ENCODE measurements at regions not wholly inside any gene's neighbourhood (a gene's known extent, or its start where the extent isn't known, plus 50 kb on each side); places are given as distances from the start of the nearest gene placed in this dataset.
"Not testable (repeated sequence)": the region's sequence is repeated elsewhere in the genome, so short reads cannot be mapped to it uniquely, and the experiment has no call there.

DNA sequence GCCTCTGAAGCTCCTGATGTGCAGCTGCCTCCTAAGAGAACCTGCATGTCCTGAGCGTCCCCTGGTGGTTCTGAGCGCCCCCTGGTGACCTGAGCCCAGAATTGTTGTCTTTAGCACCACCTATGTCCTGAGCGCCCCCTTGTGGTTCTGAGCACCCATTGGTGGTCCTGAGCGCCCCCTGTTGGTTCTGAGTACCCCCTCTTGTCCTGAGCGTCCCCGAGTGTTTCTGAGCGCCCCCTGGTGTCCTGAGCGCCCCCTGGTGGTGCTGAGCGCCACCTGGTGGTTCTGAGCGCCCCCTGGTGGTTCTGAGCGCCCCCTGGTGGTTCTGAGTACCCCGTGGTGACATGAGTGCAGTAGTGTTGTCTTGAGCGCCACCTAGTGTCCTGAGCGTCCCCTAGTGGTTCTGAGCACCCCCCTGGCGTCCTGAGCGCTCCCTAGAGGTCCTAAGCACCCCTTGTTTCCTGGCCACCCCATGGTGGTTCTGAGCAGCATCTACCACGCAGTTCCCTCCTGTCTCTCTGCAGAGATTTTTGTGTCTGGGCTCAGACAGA is 782.5 kb downstream of the TMEM121 start:
- no peak overlapping the region for H3K4me3 ChIP-seq (ENCODE audit: low read length)
- peaks cover 9% of the 10 kb centered on the region for H3K27me3 ChIP-seq (ENCODE audit: insufficient read depth, low read length)
- no peaks in the 10 kb centered on the region for H3K4me1 ChIP-seq (ENCODE audit: insufficient read depth, low read length)
- H3K9me3 ChIP-seq (ENCODE audit: low read depth, low read length): no peaks in the 10 kb centered on the region

DNA sequence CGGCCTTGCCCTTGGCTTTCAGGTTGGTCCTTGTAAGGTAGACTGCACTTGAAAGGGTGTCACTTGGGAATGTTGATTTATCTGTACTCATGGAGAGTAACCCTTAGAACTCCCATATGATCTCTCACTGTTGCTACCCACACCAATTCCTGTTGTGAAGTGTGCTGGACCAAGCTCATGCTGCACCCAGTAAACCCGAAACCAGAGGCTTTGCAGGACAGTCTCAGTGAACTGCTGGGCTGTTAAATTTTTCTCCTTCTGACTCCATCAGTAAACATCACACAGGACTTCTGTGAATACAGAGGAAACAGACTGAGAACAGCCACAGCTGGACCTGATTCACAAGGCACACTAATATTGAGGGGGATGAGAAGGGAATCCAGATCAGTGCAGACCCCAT is 783.0 kb downstream of the TMEM121 start:
- Histone ChIP-seq H3K4me1 (ENCODE audit: insufficient read depth, low read length) (no peaks in the 10 kb centered on the region), H3K27me3 (ENCODE audit: insufficient read depth, low read length) (peaks cover 6% of the 10 kb centered on the region), H3K4me3 (ENCODE audit: low read length) (no peak overlapping the region), H3K9me3 (ENCODE audit: low read depth, low read length) (no peaks in the 10 kb centered on the region)

DNA sequence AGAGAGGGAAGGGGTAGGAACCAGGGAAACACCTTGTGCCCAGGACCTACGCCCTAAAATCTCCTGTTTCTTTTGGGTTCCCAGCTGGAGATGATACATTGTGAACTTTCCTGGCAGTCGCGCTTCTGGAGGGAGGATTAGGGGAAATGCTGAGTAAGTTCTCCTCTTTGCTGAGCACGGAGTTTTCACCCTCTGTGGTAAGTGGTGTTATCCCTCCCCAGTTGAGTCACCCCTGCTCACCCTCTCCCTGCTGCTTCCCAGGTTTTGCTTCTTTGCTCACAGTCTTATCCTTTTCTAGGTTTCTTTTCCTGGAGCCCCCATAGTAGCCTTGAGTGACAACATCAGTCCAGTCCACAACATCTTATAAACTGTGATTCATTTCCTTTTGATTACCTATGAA is 789.1 kb downstream of the TMEM121 start:
- Histone ChIP-seq H3K4me1 (ENCODE audit: insufficient read depth, low read length) (no peaks in the 10 kb centered on the region), H3K9me3 (ENCODE audit: low read depth, low read length) (no peaks in the 10 kb centered on the region), H3K4me3 (ENCODE audit: low read length) (no peak overlapping the region), H3K27me3 (ENCODE audit: insufficient read depth, low read length) (peaks cover under 1% of the 10 kb centered on the region)

DNA sequence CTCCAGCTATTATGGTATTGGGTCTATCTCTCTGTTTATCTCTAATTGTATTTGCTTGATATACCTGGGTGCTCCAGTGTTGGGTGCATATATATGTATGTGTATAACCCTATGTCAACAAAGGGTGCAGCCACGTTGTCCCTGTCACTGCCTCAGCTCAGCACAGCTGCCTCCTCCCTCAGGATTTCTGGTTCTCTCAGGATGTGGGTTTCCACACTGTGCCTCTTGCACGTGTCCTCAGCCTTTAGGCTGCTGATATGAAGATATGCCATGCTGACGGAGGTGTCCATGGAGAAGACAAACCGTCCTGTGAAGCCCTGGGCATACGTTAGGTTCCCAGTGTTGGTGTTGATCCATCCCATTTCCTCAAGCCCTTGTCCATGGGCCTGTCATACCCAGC is 791.2 kb downstream of the TMEM121 start:
- Histone ChIP-seq H3K27me3 (ENCODE audit: insufficient read depth, low read length) (no peaks in the 10 kb centered on the region), H3K4me3 (ENCODE audit: low read length) (no peak overlapping the region), H3K4me1 (ENCODE audit: insufficient read depth, low read length) (no peaks in the 10 kb centered on the region), H3K9me3 (ENCODE audit: low read depth, low read length) (no peaks in the 10 kb centered on the region)

DNA sequence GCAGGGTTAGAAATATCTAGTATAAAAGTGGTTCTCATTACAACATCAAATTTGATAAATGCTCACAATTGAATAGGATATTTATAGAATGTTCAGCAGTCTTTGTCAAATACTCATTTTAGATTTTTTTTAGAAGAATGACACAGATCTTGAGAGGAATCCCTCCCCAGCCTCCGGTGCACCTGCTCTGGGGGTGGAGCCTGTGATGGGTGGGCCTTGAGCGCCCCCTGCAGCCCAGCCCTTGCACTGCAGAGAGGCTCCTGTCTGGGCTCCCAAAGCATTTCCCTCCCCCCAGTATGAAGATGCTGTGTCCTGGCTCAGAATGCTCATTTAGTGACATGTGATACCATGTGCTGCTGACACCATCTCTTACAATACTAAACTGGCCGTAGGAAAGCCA is 792.3 kb downstream of the TMEM121 start:
- Histone ChIP-seq H3K9me3 (ENCODE audit: low read depth, low read length) (no peaks in the 10 kb centered on the region), H3K27me3 (ENCODE audit: insufficient read depth, low read length) (no peaks in the 10 kb centered on the region), H3K4me1 (ENCODE audit: insufficient read depth, low read length) (no peaks in the 10 kb centered on the region), H3K4me3 (ENCODE audit: low read length) (no peak overlapping the region)

DNA sequence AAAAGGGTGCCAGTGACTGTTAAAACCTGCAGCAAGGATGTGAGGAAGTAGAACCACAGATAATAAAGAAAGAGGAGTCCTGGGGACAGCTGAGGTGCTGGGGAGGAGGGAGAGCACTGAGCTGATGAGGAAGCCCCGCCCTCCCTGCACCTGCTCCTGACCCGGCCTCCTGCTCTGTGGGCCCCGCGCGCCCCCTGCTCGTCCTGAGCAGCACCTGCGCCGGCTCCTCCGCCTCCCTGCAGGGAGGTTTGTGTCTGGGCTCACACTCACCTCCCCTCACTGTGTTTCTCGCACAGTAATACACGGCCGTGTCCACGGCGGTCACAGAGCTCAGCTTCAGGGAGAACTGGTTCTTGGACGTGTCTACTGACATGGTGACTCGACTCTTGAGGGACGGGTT is 797.6 kb downstream of the TMEM121 start:
- H3K9me3 ChIP-seq (ENCODE audit: low read depth, low read length); H3K27me3 ChIP-seq (ENCODE audit: insufficient read depth, low read length); H3K4me3 ChIP-seq (ENCODE audit: low read length); H3K4me1 ChIP-seq (ENCODE audit: insufficient read depth, low read length): not testable (repeated sequence)

DNA sequence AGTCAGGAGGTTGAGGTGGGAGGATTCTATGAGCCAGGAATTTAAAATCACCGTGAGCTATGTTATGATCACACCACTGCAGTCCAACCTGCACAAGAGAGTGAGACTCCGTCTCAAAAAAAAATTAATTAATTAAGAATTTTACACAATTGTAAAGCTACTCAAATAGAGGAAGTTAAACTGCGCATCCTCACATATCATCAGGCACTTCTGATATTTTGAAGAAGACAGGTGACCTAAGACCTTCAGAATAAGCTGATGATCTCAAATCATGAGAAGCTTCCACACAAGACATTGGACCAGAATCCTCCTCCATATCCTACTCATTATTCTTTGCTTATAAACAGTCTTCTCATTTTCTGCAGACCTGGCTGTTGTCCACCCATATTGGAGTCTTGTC is 800.9 kb downstream of the TMEM121 start:
- H3K9me3 ChIP-seq (ENCODE audit: low read depth, low read length): no peaks in the 10 kb centered on the region

DNA sequence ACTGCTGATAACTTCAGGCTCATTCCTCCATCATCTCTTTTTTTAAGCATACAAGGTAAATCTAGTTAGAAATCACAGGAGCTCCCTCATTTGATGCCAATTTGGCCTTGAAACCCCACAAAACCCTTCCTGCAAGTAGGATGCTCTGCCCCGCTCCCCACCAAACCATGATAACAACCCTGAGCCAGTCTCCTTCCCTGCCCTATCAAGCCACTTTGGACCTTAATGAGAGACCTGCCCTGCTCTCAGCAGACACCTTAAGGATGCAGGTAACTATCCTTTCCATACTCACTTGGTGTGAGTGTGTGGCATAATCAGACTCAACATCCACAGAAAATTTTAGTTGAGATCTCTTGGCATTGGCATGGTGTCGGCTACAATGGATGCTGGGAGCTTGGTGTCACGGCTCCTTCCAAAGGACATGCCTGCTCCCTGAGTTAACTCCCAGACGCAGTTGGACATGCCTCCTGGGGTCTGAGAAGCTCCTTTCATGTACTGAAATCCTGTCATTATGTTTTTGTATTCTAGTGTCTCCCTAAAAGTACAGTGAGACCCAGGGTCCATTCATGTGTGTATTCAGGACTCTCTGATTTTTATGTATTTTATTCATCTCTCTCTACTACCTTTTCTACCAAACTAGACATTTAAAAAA is 801.4 kb downstream of the TMEM121 start:
- not testable (repeated sequence) for H3K27me3 ChIP-seq (ENCODE audit: insufficient read depth, low read length); H3K9me3 ChIP-seq (ENCODE audit: low read depth, low read length); H3K4me3 ChIP-seq (ENCODE audit: low read length); H3K4me1 ChIP-seq (ENCODE audit: insufficient read depth, low read length)

More for the DNA sequence above, 800.9 kb downstream of the TMEM121 start:
- H3K4me1 ChIP-seq (ENCODE audit: insufficient read depth, low read length): no peaks in the 10 kb centered on the region
- no peak overlapping the region for H3K4me3 ChIP-seq (ENCODE audit: low read length)
- H3K27me3 ChIP-seq (ENCODE audit: insufficient read depth, low read length): no peaks in the 10 kb centered on the region

DNA sequence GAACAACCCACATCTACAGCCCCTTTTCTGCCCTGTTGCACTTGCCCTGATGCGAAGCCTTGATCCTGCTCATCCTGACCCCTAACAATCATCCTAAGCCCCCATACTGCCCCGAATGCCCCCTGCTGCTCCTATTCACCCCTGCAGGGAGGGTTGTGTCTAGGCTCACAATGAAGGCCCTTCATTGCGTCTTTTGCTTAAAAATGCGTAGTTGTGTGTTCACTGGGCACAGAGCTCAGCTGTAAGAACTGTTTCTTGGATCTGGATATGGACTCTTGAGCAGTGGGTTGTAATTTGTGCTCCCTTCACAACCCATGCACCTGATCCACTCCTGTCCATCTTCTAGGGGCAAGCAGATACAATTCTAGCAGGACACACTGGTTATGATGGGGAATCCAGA is 802.9 kb downstream of the TMEM121 start:
- H3K4me3 ChIP-seq (ENCODE audit: low read length); H3K27me3 ChIP-seq (ENCODE audit: insufficient read depth, low read length); H3K9me3 ChIP-seq (ENCODE audit: low read depth, low read length); H3K4me1 ChIP-seq (ENCODE audit: insufficient read depth, low read length): not testable (repeated sequence)

DNA sequence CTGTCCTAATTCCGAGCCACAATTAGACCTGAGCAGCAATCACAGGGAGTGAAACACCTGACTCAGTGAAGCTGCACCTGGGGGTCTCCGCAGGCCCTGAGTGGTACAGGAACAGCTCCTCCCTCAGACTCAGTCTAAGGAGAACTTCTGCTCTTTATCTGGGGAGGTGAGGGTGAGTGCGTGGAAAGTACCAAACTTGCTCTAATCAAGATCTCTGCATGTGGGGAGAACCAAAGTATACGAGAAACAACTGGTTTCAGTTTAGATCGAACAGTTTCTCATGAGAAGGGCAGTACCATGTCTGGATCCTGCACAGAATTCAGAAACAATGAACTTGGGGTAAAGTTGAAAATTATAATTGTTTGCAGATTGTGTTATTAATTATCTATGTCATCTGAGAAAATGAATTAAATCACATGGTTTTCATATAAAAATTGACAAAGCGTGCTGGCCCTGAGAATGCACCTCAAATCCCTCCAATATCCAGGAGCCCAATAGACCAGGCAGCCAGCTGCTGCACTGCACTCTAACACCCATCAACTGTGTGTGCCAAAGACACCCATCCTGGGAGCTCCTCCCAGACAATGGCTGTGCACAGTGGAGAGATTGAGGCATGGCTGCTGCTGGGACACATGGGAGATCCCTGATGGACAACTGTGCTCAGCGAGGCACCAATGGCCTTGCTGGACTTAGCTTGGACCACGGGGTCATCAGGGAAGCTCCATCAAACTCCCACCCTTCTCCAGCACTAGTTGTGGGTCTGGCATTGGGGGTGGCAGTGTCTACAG is 803.8 kb downstream of the TMEM121 start:
- not testable (repeated sequence) for H3K4me3 ChIP-seq (ENCODE audit: low read length); H3K4me1 ChIP-seq (ENCODE audit: insufficient read depth, low read length); H3K27me3 ChIP-seq (ENCODE audit: insufficient read depth, low read length); H3K9me3 ChIP-seq (ENCODE audit: low read depth, low read length)

DNA sequence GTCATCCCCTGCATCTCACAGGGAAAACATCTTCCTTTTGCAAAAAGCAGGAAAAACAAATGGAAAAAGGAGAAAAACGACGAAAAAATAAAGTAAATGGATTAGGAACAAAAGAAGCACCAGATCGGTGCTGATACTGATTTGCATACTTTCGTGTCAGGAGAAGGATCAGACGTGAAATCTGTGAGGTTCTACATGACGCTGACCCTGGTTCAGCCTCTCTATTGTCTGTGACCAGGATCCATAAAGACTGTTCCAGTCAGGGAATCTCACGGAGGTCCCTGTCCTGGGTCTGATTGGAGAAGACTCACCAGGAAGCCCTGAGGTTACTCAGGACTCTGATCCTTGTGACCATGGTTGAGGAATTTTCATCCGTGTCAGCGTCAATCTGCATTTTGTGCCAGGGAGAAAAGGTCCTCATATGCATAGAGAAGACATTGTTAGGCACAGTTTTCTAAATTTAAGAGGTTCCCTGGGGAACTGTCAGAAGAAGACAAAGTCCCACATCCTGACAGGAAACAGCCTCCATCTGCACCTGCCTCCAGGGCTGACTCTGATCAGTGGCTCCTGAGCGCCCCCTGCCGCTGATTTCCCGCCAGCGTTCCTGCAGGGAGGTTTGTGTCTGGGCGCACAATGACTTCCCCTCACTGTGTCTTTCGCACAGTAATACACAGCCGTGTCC is 808.2 kb downstream of the TMEM121 start:
- H3K4me1 ChIP-seq (ENCODE audit: insufficient read depth, low read length); H3K9me3 ChIP-seq (ENCODE audit: low read depth, low read length); H3K4me3 ChIP-seq (ENCODE audit: low read length); H3K27me3 ChIP-seq (ENCODE audit: insufficient read depth, low read length): not testable (repeated sequence)

DNA sequence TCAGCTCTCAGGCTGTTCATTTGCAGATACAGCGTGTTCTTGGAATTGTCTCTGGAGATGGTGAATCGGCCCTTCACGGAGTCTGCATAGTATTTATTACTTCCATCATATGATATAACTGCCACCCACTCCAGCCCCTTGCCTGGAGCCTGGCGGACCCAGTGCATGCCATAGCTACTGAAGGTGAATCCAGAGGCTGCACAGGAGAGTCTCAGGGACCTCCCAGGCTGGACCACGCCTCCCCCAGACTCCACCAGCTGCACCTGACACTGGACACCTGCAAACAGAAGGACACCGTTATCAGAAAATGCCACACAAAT is 808.7 kb downstream of the TMEM121 start:
- H3K27me3 ChIP-seq (ENCODE audit: insufficient read depth, low read length); H3K4me3 ChIP-seq (ENCODE audit: low read length); H3K4me1 ChIP-seq (ENCODE audit: insufficient read depth, low read length); H3K9me3 ChIP-seq (ENCODE audit: low read depth, low read length): not testable (repeated sequence)

DNA sequence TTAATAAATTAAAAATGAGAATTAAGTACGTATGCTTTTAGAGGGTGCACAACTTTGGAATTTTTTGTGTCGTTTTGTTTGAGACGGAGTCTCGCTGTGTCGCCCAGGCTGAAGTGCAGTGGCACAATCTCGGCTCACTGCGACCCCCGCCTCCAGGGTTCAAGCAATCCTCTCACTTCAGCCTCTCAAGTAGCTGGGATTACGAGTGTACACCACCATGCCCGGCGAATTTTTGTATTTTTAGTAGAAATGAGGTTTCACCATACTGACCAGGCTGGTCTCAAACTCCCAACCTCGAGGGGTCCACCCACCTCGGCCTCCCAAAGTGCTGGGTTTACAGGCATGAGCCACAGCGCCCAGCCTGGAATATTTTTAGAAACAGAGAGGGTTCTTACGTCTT is 812.4 kb downstream of the TMEM121 start:
- H3K9me3 ChIP-seq (ENCODE audit: low read depth, low read length); H3K4me1 ChIP-seq (ENCODE audit: insufficient read depth, low read length); H3K4me3 ChIP-seq (ENCODE audit: low read length); H3K27me3 ChIP-seq (ENCODE audit: insufficient read depth, low read length): not testable (repeated sequence)

DNA sequence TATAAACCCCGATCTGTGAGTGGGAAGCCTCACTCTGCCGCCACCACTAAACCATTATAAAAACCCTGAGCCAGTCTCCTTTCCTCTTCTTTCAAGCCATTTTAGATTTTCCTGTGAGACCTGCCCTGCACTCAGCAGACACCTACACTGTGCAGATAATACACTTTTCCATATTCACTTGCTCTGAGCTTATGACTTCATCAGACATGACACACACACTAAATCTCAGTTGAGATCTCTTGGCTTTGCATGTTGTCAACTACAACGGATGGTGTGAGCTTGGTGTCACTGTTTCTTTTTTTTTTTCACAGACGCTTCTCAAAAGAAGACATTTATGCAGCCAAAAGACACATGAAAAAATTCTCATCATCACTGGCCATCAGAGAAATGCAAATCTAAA is 814.3 kb downstream of the TMEM121 start:
- not testable (repeated sequence) for H3K27me3 ChIP-seq (ENCODE audit: insufficient read depth, low read length); H3K4me1 ChIP-seq (ENCODE audit: insufficient read depth, low read length); H3K9me3 ChIP-seq (ENCODE audit: low read depth, low read length); H3K4me3 ChIP-seq (ENCODE audit: low read length)

DNA sequence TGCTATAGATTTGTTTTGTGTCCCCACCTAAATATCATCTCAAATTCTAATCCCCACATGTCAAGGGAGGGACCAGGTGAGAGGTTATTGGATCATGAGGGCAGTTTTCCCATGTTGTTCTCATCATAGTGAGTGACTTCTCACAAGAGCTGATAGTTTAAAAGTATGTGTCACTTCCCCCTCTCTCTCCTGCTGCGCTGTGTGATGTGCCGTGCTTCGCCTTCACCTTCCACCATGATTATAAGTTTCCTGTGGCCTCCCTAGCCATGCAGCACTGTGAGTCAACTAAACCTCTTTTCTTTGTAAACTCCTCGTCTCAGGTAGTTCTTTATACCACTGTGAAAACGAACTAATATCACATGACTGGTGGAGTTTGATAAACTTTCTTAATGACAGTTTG is 814.8 kb downstream of the TMEM121 start:
- not testable (repeated sequence) for H3K27me3 ChIP-seq (ENCODE audit: insufficient read depth, low read length); H3K9me3 ChIP-seq (ENCODE audit: low read depth, low read length); H3K4me3 ChIP-seq (ENCODE audit: low read length); H3K4me1 ChIP-seq (ENCODE audit: insufficient read depth, low read length)

DNA sequence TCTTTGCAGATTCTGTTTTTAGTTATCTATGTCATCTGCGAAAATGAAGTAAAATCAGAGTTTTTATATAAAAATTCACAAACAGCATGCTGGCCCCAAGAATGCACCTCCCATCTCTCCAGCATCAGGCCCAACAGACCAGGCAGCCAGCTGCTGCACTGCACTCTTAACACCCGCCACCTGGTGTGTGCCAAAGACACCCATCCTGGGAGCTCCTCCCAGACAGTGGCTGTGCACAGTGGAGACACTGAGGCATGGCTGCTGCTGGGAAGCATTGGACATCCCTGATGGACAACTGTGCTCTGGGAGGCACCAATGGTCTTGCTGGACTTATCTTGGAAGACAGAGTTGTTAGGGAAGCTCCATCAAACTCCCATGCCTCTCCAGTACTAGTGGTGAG is 817.2 kb downstream of the TMEM121 start:
- Histone ChIP-seq H3K4me1 (ENCODE audit: insufficient read depth, low read length) (no peaks in the 10 kb centered on the region), H3K4me3 (ENCODE audit: low read length) (no peak overlapping the region), H3K27me3 (ENCODE audit: insufficient read depth, low read length) (no peaks in the 10 kb centered on the region), H3K9me3 (ENCODE audit: low read depth, low read length) (no peaks in the 10 kb centered on the region)

Data from mononuclear cell (primary cell).